SKM-1 (cell line): ENCODE measurements at regions not wholly inside any gene's neighbourhood (a gene's known extent, or its start where the extent isn't known, plus 50 kb on each side); places are given as distances from the start of the nearest gene placed in this dataset.

Experiments used
- DNase-seq: peaks from one replicate; lab custom pipeline; 2025; ENCODE audit not compliant: unreplicated experiment; lab: John Stamatoyannopoulos, UW

DNA sequence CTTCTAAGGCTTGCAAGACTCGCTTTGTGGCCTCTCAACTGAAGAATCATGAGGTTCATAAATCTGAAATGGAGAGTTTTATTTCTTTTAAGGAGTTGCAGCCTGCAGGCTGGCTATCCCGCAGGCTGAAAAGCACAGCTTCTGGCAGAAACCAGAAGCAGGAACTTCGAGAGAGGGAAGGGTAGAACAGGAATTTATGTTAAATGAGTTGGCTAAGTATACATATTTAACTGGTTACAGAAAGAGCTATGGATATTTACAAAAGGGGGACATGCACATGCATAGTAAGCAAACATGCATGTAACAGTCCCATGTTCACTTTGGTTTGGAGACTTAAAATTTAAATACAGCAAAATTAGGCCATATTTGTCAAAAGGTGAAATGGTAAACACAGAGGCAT is 787.0 kb downstream of the TFAP2A start:
- DNase-seq, result no peak

DNA sequence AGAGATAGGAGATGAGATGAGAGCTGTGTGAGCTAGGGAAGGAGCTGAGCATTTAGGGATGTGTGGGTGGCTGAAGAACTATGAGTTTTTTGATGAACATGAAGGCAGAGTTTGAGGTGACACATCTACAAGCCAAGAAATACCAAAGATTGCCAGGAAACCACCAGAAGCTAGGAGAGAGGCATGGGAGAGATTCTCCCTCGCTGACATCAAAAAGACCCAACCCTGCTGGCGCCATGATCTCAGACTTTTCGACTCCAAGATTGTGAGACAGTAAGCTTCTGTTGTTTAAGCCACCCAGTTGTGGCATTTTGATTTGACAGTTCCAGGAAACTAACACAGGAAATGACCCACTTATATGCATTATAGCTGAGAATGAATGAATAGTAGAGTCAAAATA is 790.9 kb downstream of the TFAP2A start:
- no peak for DNase-seq

DNA sequence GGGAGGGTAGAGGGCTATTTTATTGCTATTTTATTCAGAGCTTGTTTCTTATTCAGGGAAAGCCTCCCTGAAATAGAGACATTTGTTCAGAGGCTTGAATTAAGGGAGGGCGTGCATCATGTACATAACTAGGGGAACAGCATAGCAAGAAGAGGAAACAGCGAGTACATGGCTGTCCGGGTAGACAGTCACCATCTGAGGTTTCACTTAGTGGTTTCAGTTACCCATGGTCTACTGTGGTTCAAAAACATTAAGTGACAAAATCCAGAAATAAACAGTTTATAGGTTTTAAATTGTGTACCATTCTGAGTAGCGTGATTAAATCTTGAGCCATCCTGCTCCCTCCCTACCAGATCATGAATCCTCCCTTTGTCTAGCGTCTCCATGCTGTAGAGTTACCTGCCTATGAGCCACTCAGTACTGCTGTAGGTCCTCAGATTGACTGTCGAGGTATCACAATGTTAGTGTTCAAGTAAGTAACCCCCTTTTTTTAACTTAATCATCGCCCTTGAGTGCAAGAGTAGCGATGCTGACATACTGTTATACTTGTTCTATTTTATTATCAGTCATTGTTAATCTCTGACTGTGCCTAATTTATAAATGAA is 791.5 kb downstream of the TFAP2A start:
- no peak for DNase-seq

DNA sequence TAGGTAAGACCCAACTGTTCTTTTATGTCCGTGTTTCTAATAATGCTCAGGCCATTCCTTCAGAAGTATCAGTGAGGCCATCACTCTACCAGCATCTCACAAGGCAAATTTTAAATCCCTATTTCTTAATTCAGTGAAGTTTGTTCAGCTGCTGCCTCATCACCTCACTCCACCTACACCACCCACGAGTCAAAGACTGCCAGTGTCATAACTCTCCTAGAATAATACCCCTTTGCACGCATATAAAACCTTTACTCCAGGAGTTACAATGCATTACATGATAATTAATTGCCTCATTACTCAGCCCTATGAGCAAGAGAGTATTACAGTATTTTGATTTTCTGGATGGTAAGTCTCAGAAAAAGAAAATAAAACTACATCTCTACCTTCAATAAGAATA is 793.6 kb downstream of the TFAP2A start:
- DNase-seq, result no peak

DNA sequence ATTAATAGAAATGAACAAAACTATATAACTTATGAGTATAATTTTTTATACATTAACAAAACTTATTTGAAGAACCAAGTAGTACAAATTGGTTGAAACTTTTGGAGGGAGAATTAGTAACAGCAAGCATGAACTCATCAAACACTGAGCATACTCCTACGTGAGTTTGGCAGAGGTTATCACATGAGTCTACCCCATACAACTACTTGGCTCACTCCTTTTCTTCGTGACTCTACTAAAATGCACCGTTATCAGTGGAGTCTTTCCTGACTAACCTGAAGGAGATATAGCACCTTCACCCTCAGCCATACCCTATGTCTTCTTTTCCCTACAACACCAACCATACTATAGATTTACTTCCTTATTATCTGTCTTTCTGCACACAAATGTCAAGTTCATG is 794.2 kb downstream of the TFAP2A start:
- DNase-seq, result no peak

DNA sequence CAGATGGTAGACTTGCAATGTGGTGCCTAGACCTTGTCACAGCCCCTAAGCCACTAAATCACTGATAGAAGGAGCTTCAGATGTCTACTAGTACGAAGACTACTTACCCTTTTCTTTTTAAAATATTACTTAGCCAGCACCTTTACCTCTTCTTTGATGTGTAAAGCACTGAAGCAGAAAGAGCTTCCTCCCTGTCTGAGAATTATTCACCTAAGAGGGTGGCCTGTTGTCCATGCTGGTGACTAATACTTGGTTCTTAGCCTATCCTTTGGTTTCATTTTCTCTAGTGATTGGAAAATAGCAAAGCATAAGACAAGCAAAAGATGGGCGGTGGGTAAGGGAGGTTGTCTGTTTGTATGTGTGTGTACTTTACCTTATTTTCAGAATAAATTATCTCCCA is 794.6 kb downstream of the TFAP2A start:
- DNase-seq, result no peak

DNA sequence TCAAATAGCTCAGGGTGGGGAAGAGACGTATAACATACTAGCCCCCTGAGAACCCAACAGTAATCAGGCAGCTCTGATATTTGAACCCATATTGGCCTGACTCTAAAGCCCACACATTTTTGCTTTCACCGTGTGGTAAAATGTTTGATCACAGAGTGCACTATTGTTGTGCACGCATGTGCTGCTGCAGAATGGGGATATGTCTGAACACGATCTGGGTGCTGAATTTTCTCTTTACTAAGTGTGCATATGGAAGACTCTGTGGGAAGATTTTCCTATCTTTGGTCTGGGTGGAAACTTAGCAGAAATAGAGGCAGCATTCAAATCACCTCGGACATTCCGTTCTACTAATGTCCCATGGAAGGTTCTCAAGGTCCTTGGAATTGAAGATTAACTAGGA is 800.1 kb downstream of the TFAP2A start:
- no peak for DNase-seq

DNA sequence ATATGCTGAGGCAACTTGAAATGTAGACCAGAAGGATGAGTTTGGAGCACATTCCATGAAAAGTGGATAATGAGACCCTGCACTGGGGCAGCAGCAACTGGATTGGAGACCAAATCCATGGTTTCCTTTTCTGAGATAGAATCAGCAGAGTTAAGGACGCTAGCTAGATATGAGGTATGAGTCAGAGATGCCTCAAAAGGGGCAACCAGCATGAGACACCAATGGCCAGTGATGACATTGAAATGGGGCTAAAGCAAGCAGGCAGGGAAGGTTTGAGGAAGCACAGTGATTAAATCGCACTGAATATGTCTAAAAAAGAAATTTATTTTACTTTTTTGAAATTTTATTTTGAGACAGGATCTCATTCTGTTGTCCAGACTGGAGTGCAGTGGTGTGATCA is 802.4 kb downstream of the TFAP2A start:
- no peak for DNase-seq

DNA sequence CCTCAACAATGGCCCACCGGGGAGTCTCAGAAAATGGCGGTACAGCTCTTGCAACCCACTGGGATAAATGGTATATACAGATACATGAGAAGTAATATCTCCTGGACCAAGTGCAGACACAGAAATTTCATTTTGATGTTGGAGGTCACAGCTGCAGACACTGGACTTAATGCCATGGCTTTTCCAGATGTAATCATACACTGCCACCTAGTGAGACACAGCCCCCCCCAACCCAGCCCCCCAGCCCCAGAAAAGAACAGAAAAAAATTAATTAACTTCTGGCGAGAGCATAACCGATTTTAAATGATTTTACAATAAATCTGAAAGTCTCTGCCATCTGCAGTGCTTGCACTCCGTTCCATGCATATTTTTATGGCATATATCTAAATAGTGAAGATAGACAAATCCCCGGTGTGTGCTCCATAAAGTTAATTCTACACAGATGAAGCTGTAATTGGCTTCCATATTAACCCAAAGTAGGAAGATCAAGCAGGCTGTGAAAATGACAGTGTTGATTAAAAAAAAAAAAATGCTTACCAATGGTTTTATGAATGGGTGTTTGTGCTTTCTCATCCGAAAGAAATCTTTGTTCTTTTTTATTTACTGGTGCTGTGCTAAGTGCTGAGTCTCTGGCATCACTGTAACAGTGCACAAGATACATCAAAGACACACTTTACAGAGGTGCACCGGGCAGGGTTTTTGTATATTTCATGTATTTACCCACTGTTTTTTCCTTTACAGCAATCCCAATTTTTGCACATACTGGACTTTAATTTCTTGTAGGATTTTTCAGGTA is 804.1 kb downstream of the TFAP2A start:
- DNase-seq, result no peak

DNA sequence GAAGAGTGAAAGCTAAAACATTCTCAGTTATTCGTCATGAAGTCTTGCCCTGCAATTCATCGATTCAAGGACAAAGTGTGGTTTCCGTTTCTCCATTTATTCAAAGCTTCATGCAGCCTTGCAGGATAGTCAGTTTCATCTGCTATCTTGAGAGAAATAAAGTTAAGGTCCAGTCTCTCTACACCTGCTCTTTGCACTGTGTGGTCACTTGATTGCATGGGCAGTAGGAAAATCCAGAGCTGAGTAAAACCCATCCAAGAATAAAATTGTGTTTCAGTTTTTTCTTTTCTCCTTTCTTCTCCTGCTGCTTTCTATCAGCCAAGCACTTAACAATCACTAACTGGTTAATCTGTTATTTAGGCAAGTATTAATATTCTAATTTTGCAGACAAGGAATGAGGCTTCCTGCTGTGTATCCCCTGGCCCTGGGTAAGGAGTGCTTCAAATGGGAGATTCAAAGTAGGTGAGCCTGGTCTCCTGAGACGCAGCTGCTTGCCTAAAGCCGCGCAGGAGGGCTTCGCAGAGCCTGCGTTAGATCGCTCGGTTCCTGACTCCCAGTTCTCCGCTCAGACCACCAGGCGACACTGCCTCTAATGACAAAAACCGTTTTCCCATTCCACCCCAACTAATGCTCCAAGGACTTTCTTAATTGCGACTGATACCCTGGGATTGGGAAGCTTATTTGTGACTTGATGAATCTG is 808.3 kb downstream of the TFAP2A start:
- no peak for DNase-seq

DNA sequence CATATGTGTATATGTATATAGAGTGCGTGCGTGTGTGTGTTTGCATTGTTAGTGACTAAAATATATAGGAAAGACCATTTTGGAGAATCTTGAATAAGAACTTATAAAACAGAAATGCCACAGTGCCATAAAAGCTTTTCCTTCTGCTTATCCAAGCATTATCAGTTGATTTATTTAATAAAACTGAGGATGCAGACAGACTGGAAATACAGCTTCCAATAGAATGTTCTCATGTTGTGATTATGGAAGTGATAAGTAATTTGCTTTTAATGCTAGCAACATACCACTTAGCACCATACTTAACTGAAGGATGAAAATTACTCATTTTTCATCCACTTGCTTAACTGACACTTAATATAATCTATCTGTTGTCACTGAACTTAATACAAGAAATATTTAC is 820.1 kb downstream of the TFAP2A start:
- DNase-seq, result no peak

DNA sequence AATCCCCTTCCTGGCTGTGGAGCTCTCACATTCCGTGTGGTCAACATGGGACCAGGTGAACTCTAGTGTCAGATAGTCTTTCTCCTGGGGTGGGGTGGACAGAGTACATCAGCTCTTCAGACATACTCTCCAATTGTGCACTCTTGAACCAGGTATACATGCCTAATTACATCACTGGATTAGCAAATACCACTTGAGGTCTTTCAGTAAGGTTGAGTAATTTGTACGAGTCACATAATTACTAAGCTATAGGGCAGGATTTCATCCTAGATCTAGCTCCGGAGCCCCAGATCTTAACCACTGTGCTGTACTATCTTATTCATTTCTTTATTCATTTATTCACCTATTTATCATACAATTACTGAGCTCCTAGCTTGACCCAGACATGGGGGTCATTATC is 821.3 kb downstream of the TFAP2A start:
- DNase-seq, result no peak

DNA sequence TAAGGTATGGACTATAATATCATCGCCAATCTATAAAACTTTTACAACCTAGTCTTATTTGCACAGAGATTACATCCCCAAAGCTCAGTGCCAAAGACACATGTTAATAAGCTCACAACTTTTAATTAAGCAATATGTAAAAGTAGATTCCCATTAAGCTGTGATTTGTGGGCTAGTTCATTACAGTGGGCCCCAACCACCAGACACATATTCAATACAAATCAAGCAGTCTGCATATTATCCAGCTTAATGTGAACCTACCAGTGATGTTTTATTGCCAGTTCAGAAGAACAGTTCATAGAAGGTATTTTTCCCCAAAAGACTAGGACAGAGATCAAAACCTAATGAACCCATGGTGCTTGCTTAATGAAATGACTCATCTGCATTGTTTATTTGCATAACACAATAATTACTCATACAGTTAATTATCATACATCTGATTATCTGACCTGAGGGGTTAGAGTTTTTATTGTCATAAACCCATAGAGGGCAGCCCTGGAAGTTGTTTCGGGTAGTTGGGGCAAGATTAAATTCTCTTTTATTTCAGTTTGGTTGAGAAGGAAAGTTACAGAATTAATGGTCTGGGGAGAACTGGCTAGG is 831.0 kb downstream of the TFAP2A start:
- no peak for DNase-seq

DNA sequence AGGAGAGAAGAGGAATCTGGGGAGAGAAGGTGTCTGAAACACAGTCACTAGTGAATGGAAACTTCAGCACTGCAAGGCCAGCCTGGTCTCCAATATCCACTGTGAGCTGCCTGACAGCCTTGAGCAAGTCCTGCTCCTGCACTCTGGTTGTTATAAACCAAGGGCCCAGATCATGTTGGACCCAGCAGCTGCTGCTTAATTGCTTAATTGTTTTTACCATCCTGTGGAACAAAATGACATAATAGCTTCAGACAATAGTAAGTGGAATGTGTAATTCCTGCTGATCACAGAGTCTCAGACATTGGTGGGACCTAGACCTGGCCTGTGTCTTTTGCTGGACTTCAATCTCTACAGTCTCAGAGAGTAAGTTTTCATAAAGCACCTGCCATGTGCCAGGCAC is 833.7 kb downstream of the TFAP2A start:
- DNase-seq, result no peak

DNA sequence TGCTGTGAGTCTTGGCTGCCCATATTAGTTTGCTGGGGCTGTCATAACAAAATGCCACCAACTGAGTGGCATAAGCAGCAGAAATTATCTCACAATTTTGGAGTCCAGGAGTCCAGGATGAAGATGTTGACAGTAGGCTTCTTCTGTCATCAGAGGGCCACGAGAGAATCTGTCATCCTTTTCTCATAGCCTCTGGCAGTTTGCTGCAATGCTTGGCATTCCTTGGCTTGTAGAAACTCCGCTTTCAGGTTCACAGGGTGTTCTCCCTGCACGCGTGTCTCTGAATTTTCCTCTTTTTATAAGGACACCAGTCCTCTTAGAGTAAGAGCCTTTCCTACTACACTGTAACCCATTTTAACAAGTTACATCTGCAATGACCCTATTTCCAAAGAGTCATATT is 838.4 kb downstream of the TFAP2A start:
- no peak for DNase-seq

DNA sequence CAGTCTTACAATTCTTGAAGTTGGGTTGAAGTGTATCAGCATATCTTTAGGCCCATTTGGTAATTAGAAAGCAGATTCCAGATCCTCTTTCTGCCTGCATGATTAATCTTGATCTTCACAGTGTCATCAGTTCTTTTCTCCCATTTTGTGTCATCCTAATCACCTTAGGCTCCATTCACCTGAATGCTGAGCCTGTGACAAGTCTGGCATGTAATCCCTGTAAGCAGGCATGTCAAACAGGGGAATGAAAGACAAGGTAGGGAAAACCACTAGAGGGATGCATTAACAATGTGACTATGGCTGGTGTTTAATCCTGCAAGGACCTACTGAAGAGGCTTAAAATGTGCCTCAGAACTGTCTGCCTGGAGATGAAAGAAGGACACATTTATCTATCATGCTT is 848.8 kb downstream of the TFAP2A start:
- no peak for DNase-seq

DNA sequence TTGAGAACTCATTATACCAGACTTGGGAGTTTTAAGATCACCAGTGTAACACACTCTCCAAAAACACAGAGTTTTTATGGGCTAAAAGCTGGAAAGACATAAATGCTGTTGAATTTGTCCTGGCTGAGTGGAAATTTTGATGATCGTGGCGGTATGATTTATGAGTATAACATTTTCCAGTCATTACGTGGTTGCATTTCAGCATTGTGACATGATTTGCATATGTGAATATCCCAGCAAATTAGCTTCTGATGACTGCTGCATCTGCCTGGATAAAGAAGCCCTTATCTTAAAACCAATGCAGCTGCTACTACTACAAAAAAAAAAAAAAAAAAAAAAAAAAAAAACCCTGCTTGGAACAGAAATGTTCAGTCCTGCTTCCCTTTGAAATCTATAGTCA is 850.9 kb downstream of the TFAP2A start:
- DNase-seq, result no peak

DNA sequence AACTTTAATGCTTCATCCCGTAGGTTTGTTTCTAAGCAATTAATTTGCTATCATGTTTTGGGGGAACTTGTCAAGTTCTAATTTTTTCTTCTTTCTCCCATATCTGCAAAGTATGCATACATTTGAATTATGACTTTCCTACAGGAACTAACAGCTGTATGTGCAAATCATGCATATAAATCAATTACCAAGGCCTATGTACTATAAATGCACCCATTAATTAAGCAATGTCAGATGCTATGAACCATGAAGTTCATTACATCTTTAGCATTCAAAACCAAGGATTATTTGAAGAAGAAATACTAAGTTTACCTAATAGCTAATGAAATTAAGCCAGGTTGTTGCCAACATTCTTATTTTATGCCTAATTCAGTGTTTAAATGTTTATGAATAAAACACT is 851.3 kb downstream of the TFAP2A start:
- DNase-seq, result no peak

DNA sequence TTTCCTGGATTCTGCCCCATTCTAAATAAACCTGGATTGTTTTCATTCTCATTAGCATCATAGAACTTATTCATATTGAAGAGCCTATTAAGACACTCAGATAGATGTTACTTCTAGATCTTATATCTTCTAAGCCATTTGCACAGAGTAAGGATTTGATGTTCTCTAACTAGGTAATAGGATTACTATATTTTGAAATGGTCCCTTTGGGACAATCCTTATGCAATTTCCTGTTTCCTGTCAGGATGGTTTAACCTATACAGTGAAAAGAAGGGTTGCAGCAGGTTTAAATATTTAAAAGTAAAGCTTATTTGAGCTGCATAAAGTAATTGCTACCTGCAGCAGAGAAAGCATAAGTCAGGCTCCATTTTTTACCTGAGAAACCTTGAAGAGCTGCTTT is 860.1 kb downstream of the TFAP2A start:
- no peak for DNase-seq

DNA sequence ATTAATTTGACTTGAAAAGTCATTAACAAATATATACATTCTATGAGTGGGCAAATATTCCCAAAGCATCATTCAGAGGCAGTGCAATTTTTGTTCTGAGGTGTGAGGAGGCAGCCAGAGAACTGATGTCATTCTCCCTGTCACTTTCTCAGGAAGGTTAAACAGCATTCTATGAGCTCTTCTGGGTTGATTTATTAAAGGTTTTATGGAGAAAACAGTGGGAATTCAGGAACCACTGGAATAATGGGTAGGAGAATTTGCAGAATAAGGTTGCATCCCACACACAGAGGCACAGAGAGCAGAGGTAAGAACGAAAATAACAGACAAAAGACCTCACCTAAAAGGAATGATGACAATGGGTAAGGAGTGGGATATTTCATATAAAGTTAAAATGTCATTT is 860.6 kb downstream of the TFAP2A start:
- DNase-seq, result no peak

DNA sequence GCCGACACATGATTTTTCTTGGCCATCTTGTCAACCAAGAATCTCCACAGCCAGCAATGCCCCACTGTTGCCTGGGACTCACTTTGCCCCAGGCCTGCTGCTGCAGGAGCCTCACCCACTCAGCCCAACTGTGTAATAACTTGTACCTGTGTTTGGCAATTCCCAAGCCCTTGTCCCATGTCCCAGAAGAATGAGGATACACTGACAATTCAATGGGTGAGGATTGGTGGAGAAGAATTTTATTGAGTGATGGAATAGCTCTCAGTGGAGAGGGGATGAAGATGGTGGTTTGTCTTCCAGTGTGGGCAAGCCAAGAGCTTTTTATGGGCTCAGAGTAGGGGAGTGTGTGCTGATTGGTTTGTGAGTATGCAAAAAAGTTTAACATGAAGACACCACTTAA is 861.9 kb downstream of the TFAP2A start:
- DNase-seq, result no peak

DNA sequence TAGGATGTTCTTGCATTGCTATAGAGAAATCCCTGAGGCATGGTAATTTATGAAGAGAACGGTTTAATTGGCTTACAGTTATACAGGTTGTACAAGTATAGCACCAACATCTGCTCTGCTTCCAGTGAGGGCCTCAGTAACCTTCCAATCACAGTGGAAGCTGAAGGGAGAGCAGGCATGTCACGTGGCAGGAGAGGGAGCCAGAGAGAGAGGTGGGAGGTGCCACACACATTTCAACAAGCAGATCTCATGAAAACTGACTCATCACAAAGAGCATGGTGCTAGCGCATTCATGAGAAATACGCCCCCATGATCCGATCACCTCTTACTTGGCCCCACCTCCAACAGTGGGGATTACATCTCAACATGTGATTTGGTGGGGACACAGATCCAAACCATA is 871.2 kb downstream of the TFAP2A start:
- no peak for DNase-seq
